Kidney capillary endothelial cell (primary cell): ENCODE measurements at regions not wholly inside any gene's neighbourhood (a gene's known extent, or its start where the extent isn't known, plus 50 kb on each side); places are given as distances from the start of the nearest gene placed in this dataset.
A peak's percentile ranks its signal among the peaks of the same experiment; 100 is the strongest.

Experiments used
- DNase-seq: peaks from one replicate; pipeline ENCODE4 v3.0.0-alpha.2; 2018; ENCODE audit warnings: low spot score

DNA sequence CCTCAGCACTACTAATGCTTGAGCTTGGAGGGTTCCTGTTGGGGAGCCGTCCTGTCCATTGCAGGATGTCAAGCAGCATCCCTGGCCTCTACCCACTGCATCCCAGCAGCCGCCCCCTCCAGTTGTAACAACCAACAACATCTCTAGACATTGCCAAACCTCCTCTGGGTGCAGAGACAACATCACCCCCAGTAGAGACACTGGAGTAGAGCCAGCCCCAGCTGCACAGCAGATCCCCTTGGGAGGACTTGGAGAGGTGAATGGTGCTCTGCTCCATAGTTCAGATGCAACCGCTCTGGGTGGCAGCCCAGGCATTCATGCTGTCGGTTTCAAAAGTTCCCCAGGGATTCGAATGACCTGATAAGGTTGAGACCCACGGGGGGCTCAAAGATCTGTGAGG, 259.0 kb downstream of the MN1 start:
- DNase-seq = no peak

DNA sequence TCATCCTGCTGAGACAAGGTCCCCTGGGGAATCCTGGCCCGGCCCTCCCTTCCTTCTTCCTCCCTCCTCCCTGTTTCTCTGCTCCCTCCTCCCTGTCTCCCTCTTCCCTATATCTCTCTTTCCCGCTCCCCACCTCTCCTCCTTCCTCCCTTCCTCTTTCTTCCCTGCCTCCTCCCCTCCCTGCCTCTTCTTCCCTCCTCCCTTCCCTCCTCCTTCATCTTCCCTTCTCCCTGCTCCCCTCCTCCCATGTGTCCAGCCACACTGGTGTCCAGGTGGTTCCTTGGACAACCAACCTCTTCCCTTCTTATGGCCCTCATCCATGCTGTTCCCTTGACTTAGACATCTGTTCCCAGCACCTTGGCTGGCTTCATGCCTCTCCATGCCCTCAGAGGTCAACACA, 258.1 kb downstream of the MN1 start:
- no peak for DNase-seq

DNA sequence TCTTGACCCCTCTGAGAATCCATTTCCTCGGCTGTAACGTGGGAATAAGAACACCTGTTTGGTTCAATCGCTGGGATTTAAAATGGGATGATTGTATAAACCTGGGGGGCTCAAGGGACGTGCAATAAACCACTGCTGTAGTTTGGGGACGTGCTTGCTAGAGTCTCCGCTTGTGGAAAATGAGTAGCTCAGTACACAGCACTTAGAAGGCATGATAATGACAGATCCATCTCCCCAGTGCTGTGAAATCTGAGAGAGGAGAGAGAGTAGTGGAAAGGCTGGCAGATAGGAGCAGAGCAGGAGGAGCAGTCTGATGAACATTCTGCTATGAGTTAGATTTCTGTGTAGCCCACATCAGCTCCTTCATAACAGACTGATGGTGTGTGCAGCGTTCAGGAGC, 256.5 kb downstream of the MN1 start:
- no peak for DNase-seq

DNA sequence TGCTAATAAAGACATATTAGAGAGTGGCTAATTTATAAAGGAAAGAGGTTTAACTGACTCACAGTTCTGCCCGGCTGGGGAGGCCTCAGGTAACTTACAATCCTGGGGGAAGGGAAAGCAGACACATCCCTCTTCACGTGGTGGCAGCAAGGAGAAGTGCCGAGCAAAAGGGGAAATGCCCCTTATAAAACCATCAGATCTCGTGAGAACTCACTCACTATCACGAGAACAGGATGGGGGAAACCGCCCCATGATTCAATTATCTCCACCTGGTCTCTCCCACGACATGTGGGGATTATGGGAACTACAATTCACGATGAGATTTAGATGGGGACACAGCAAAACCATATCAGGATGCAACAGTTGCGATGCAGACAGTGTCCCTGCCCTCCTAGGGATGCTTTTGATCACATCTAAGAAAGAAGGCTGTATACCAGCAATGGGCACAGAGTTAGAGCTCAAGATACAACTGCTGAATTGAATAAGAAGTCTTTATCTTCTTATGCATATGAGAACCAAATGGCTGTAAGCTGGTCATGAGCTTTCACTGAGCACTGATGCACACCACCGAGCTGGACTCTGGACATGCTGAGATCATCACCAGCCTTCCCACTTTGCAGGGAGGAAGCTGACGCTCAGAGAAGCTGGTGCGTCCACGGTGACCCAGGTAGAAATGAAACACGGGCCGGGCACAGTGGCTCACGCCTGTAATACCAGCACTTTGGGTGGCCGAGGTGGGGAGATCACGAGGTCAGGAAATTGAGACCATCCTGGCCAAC, 255.2 kb downstream of the MN1 start:
- no peak for DNase-seq

DNA sequence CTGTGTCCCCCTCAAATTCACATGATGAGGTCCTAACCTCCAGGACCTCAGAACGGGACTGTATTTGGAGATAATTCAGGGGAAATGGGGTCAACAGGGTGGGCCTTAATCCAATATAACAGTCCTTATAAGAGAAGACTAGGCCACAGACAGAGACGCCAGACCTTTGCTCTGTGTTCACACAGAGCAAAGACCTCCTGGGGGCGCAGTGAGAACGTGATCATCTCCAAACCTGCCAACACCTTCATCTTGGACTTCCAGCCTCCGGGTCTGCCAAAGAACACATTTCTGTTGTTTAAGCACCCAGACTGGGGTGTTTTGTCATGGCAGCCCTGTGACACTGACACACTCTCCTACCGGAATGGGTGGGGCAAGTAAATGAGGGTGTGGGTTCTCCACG, 250.2 kb downstream of the MN1 start:
- DNase-seq = no peak

DNA sequence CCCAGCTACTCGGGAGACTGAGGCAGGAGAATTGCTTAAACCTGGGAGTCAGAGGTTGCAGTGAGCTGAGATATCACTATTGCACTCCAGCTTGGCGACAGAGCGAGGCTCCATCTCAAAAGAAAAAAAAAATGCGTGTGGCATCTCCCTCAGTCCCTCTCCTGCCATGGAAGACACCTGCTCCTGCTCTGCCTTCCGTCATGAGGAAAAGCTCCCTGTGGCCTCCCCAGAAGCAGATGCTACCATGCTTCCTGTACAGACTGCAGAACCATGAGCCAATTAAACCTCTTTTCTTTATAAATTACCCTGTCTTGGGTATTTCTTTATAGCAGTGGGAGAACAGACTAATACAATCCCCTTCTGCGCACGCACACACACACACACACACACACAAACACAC, 249.4 kb downstream of the MN1 start:
- DNase-seq = no peak

DNA sequence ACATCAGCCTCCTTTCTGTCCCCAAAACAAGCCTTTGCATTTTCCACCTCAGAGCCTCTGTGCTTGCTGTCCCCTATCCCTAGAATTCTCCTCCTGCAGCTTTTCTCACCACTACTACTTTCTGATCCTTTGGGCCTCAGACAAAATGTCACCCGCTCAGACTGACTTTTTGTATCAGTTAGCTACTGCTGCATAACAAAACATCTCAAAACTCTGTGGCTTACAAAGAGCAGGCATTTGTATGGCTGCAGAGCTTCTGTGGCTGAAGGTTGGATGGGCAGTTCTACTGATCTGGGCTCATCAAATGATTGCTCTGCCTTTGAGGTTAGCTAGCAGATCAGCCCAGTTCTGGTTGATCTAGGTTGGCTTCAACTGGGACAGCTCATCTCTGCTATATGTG, 248.7 kb downstream of the MN1 start:
- DNase-seq = no peak

DNA sequence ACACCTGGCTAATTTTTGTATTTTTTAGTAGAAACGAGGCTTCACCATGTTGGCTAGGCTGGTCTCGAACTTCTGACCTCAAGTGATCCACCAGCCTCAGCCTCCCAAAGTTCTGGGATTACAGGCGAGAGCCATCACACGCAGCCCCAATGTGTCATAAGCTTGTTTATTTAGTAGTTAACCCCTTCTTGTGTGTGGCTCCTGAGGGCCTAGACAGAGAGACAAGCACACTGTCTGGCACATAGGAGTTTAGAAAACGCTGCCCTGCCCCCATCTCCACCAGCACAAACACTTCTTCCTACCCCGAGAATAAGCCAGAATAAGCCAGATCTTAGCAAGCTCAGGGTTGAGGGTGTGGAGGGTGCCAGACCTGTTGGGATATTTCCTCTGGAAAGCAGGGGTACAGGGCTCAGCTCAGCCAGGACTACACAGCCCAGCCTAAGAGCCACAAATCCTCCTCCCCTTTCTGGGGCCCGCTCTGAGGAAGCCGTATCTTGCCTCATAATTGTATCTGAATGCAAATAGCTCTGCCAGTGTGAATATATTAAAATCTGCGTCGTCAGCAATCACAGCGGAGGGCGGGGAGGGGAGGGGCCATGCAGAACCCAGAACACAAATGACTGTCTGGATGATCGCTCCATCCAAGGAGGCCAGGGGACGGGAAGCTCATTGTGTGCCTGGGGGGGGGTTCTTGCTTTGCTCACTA, 247.3 kb downstream of the MN1 start:
- DNase-seq = no peak

DNA sequence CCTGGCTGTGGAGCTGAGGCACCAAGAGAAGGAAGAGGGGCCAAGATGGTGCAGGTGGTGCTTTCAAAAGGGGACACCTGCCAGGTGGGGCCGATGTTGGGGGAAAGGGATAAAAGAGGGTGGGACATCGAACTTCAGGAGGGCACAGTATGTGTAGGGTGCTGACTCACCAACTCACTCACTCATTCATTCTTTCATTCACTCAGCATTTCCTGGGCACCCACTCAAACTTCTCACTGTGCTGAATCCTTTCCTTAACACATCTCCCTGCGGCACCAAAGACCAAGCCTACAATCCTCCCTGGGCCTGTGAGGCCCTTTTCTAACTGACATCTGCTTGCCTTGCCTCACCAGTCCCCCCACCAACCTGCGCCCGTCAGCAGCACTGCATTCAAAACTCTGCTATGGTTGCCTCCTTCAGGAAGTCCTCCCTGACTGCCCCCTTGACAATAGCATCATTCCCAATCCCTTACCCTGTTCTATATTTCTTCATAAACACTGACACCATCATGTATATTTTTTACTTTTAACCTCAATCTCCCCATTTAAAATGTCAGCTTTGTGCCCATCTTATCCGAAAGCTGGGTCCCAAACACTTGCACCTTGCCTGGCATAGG, 246.6 kb downstream of the MN1 start:
- DNase-seq = no peak

DNA sequence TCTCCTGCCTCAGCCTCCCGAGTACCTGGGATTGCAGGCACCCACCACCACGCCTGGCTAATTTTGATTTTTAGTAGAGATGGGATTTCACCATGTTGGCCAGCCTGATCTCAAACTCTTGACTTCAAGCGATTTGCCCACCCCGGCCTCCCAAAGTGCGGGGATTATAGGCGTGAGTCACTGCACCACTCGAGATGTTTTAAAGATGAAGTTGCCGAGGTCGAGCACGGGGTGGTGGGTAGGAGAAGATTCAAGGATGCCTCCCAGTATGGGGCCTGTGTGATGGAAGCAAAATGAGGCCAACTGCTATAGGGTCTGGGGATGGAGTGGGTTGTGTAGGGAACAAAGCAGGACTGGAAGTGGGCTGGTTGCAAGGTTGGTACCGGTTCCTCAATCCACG, 245.2 kb downstream of the MN1 start:
- DNase-seq = no peak

DNA sequence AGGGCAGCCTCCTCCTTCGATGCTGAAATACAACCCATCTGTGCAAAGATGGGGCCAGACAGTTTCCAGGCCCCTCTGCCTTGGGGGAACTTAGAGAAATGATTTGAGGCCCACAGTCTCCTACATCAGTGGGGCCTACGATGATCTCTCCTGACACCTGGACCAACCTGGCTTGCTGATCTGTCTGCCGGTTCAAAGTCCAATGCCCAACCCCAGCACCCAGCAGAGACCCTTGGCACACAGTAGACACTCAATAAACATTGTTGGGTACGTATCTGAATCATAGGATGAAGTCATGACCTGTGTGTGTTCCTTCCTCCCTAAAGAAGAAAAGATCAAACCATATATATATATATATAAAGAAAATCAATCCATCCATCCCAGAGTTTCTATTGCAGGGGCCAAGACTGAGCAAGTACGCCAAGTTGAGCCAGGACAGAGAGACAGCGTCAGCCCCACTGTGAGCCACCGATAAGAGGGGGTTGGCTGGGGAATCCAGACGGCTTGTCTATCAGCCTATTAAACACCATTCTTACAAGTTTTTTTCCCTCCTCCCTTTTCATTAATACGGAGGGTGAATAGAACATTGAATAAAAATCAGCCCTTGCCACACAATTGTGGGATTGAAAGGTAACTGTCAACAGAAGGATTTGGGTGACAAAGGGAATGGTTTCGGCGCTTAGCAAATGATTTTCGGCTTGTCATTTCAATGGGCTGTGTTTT, 244.1 kb downstream of the MN1 start:
- no peak for DNase-seq

DNA sequence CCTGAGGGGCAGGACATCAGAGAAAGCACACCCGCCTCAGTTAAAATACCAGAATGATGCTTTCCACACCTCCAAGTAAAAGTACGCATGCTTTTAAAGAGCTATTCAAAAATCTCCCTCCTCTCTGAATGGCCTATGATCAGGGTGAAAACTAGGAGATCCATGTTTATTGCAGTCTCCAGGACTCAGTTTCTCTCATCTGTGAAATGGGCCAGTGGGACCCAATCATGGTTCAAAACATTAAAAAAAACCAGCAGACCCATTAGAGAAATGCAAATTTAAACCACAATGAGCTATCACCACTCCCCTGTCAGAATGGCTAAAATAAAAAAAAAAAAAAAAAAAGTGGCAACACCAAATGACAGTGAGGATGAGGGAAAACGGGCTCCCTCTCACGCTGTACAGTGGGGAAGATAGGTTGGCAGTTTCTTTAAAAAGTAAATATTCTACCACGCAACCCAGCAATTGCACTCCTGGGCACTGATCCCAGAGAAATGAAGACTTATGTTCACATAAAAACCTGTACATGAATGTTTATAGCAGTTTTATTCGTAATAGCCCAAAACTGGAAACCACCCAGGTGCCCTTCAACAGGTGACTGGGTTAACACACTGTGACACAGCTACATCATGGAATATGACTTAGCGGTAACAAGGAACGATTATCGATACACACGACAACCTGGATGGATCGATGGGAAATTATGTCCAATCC, 242.7 kb downstream of the MN1 start:
- DNase-seq = no peak

DNA sequence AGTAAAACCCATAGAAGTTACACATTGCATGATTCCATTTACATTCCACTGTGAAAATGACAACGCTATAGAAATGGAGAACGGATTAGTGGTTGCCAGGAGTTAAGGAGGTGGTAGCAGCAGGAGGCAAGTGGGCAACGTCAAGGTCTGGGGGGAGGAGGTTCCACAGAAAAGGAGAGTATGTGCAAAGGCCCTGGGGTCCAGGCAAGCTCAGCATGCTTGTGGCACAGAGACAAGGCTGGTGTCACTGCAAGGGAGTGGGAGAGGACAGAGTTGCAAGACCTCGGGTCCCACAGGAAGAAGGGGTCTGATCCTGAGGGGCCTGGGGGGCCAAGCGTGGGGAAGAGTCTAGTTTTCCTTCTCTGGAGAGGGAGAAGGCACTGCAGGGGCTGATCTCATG, 240.8 kb downstream of the MN1 start:
- no peak for DNase-seq

DNA sequence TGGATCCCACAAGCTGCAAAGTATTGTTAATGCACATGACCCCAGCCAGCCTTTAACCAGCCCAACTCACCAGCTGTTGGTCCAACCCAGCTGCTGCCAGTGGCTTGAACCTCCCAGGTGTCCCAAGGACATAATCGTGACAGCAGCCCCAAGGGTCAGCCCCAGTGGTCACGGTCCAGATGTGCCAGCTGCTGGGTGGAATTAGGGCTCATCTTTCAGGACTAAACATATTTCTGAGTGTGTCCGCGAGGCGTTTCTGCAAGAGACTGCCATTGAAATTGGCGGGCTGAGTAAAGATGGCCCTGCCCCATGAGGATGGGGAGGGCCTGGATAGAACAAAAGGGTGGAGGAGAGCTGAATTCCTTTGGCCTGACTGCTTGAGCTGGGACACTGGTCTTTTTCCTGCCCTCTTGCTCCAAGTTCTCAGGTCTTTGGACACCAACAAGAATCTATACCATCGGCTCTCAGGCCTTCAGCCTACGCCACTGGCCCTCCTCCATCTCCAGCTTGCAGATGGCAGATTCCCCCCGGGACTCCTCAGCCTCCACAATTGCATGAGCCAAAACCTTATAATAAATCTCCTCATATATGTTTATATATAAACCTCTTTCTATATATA, 240.2 kb downstream of the MN1 start:
- peak; percentile 34 for DNase-seq

DNA sequence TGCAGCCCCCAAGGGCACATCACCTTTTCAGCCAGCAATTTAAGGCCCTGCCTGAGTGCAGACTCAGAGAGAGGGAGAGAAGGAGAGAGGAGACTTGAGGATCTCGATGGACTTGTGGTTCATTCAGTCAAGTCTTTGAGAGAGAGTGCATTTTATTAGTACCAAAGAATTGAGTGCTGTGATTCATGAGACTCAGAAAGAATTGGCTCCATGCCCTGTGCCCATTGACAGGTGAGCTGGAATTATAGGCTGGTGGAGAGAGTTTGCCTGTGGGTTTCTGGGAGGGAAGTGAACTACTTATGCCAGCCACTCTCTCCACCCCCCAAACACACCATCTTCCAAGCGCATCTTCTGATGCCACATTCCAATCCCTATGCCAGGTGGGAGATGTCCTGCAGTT, 236.8 kb downstream of the MN1 start:
- no peak for DNase-seq

DNA sequence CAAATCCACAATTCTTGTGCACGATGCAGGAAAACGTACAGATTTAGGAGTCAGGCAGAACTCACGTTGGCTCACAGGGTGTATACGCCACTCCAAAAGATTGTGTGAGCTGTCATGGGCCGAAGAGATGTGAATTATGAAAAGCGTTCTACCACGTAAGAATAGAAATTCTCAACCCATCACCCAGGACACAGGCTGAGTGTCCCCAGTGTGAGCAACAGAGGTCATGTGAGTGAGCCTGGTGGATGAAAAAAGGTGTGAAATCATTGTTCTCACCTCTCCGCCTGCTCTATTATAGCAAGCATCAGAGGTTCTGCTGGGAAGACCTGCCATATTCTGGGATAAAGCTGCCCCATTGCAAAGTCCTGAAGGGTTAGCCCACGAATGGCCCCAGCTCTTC, 235.0 kb downstream of the MN1 start:
- no peak for DNase-seq

DNA sequence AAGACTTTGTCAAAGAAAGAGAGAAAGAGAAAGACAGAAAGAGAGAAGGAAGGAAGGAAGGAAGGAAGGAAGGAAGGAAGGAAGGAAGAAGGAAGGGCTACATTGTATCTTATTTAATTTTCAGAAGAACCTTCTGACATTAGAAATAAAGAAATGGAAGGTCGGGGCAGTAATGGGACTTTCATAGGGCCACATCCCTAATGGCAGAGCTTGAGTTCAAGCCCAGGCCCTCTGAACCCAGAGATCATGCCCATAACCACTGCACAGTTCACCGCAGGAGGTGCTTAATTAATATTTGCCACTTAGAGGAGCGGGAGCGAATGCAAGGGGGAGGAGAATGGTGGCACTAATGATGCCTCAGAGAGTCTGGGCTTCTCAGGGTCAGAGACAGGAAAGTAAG, 233.3 kb downstream of the MN1 start:
- no peak for DNase-seq

DNA sequence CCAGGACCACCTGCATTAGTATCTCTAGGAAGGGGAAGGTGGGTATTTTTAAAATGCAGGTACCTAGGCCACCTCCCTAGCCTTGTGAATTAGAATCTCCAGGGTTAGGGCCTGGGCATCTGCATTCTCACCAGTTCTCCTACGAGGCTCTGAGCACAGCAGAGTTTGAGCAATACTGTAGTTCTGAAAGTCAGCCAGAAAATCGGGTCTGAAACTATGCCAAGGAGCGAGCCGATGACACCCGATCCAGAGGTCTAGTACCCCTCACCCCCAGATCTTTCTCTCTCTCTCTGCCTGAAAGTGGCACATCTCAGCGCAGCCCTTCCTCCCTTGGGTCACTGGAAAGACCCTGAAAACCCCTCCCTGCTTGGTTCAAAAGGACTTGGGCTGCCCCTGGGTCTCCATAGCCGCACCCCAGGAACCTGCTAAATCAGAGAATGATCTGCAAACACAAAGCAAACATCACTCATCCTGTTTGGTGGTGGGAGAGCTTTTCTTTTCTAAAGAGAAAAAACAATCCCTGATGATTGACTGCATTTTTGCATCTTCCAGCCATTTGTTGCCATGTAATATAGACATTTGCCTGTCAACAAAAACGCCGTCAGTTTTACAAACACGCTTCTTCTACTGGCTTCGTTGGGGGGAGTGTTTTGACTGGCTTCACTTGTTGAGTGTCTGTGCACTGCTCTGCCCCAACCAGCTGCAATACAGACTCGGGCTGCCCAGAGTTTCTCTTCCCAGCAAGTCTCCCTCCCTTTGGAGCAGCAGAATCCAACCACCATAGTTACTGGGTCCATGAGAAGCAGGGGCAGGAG, 229.9 kb downstream of the MN1 start:
- no peak for DNase-seq

DNA sequence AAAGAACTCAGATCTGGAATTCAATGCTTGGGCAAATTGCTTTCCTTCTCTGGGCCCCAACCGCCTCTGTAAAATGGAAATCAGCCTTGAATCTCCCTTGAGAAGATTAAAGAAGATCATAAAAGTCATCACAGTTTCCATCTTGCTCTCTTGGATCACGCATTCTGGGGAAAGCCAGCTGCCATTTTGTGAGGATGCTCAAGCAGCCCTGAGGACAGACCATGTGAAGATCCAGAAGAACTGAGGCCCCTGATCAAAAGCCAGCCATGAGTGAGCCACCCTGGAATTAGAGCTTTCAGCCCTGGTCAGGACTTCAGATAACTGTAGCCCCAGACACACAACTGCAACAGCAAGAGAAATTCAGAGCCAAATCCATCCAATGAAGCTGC, 229.3 kb downstream of the MN1 start:
- no peak for DNase-seq

DNA sequence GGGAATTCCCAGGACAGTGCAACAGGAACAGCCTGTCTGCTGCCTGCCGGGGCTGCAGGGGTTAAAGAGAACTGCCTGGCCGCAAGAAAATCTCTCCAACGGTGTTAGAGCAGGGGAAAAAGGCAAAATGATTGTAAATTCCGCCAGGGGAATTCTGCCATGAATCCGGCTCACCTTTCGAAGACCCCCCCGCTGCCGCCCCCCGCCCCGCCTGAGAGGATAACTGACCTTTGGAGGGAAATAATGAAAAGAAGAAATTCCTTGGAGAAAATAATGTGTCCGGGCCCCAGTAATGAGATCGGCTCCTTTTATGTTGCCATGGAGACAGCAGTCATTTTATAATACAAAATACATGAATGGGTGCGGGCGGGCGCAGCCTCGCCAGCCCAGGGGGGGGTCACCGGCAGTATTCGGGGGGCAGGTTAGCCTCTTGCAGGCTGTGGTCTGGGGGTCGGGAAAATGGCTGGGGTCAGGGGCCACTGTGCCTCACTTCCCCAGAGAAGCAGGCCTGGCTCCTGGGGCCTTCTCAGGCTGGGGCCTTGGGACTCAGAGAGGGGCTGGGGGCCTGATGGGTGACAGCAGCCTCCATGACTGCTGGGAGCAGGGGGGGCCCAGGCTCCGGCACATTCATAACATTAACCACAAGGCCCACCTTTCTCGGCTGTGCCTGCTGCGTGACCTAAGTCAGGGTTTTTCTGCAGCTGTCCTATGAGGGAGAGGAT, 228.1 kb downstream of the MN1 start:
- no peak for DNase-seq
